ENCODE measurements at regions not wholly inside any gene's neighbourhood (a gene's known extent, or its start where the extent isn't known, plus 50 kb on each side); places are given as distances from the start of the nearest gene placed in this dataset.

- ATAC-seq = no peak
Observed at GRCh38 chr21:35840949-35841348, 219.4 kb downstream of the SETD4 start.

DNA sequence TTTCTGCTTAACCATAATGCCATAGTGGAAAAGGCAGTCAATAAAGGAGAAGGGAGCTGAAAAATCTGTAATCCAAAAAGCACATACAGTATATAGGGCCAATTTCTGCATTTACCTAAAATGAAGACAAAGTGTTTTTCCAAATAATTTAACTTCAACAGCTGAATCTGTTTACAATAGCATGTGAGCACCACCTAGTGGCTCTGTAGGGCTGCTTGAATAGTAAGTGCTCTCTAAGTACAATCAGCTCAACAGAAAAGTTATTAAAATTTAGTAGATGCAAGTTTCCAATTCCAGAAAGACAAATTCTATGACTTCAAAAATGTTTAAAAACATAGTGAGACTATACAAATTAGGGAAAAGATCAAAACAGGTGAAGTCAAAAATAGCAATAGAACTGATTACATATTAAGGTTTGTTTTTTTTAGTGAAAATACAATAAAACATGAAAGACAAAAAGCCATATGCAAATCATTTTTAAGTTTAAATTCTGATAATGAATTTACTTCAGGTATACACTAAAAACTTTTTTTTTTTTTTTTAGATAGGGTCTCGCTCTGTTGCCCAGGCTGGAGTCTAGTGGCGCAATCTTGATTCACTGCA, 220.0 kb downstream of the SETD4 start:
- peak; percentile 69 for ATAC-seq

GRCh38 chr21:35838987-35839763, 221.2 kb downstream of the SETD4 start:
- peak; percentile 62 for ATAC-seq

GRCh38 chr21:35838350-35838749, 222.0 kb downstream of the SETD4 start:
- no peak for ATAC-seq

- ATAC-seq = no peak
Observed at GRCh38 chr21:35833991-35834390, 226.3 kb downstream of the SETD4 start.

GRCh38 chr21:35833388-35833787, 226.9 kb downstream of the SETD4 start:
- no peak for ATAC-seq

DNA sequence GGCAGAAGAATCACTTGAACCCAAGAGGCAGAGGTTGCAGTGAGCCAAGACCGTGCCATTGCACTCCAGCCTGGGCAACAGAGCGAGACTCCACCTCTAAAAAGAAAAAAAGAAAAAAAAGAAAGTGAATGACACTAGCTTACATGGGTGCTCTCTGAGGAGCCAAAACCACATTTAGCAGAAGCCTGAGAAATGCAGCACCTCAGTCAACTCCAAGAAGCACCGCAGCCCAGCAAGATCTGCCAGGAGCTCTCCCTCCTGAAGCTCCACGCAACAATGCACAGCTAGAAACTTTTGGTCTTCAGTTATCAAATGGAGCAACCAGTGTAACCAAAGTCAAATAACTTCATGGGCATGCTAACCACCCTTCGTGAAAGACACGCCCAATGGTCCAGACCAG, 229.1 kb downstream of the SETD4 start:
- no peak for ATAC-seq

GRCh38 chr21:35829067-35829466, 231.3 kb downstream of the SETD4 start:
- no peak for ATAC-seq

DNA sequence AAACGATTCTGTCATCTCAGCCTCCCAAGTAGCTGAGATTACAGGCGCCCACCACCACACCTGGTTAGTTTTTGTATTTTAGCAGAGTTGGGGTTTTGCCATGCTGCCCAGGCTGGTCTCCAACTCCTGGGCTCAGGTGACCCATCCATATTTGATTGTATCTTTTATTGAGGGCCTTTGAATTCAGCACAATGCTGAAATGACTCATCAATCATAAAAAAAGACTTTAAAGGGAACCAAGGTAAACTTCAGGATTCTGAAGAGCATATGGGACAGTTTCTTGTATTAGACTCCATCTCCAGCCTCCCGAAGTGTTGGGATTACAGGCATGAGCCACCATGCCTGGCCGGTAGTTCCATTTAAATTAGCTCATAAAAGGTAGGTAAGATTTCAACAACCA, 232.2 kb downstream of the SETD4 start:
- no peak for ATAC-seq

DNA sequence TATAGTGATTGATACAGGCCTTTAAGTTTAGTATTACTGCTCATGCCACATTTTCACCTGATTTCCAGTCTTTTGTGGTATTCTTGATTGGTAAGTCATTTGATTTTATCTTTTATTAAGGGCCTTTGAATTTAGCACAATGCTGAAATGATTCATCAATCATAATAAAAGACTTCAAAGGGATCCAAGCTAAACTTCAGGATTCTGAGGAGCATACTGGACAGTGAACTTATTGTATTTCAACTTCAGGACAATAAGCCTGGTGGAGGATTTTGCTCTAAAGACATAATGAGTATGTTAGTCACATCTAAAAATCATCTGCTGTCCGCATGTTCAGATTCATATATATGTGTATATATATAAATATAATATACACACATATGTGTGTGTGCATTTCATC, 233.3 kb downstream of the SETD4 start:
- no peak for ATAC-seq

GRCh38 chr21:35825370-35826353, 234.7 kb downstream of the SETD4 start:
- ATAC-seq = peak; percentile 87

- ATAC-seq = no peak
Observed at GRCh38 chr21:35824136-35824535, 236.2 kb downstream of the SETD4 start.

DNA sequence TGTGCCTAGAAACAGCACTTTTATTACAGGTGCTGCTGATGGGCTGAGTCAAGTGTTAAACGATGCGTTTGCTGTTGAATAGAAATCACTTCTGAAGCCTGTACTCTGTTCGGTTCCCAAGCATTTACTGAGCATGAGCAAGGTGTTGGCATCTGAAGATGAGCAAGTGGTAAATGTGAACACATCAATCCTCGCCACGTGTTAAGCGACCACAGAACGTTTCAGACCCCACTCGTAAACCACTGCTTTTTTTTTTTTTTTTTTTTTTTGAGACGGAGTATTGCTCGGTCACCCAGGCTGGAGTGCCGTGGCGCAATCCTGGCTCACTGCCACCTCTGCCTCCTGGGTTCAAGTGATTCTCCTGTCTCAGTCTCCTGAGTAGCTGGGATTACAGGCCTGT, 241.2 kb downstream of the SETD4 start:
- no peak for ATAC-seq

DNA sequence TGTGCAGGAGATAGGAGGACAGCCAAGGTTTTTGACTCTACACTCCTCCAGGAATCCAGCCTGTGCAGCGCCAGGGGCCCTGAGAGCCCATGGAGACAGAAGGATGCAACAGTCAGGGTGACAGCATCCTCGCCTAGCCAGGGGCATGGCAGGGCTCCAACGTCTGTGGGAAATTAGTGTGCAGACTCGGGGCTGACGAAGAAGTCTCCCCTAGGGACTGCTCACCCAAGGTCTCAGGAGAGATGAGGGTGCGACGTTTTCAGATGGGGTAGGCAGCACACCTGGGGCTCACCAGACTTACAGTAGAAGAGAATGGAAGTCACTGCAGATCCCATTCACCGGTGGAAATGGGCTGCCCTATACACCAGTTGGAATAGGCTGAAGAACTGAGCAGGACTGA, 241.7 kb downstream of the SETD4 start:
- ATAC-seq = no peak

DNA sequence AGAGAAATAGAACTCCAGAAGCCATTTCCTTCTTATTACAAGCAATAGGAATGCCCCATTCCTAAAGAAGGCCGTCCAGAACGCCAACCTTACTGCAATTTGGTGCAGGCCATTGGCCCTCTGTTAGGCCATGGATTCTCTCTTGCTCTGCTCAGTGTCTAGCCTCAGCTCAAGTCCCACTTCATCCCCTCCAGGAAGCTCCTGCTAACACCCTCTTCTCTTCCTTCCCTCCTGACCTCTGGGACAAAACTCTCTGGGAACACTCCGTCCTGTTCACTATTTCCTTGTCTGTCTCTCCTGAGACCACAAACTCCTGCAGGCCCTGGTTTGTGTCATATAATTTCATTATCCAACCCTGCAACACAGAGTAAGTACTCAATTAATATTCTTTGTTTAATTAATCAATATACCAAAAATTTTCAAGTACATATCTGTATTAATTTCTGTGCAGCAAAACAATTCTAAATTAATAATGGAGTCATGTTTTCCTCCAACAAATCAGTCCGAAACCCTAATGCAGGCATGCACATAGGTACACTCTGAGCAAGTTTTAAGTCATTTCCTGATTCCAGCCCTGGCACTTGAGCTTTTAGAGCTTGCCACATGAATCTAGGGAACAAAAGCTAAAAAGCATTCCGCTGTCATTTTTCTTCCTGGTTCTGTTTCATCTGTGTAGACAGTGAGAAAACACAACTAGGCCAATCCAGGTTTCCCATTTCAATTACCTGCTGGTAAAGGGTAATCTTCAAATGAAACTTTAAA, 245.3 kb downstream of the SETD4 start:
- no peak for ATAC-seq

DNA sequence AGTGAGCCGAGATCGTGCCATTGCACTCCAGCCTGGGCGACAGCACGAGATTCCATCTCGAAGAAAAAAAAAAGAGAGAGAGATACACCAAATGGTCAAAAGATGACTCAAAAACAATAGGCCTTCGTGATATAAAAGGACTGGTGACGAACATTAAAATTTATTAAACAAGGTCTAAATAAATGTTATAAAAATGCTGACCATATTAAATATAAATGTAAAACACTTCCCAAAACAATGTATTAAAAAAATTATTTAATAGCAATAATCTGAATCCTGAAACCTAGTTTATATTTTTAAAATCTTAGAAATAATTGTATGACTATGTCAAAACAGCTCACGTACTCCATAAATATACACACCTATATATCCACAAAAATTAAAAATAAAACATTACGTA, 247.6 kb downstream of the SETD4 start:
- no peak for ATAC-seq

GRCh38 chr21:35811191-35811806, 249.0 kb downstream of the SETD4 start:
- no peak for ATAC-seq

- no peak for ATAC-seq
Observed at GRCh38 chr21:35810431-35810970, 249.8 kb downstream of the SETD4 start.

GRCh38 chr21:35801391-35801790, 258.9 kb downstream of the SETD4 start:
- ATAC-seq = peak; percentile 25

DNA sequence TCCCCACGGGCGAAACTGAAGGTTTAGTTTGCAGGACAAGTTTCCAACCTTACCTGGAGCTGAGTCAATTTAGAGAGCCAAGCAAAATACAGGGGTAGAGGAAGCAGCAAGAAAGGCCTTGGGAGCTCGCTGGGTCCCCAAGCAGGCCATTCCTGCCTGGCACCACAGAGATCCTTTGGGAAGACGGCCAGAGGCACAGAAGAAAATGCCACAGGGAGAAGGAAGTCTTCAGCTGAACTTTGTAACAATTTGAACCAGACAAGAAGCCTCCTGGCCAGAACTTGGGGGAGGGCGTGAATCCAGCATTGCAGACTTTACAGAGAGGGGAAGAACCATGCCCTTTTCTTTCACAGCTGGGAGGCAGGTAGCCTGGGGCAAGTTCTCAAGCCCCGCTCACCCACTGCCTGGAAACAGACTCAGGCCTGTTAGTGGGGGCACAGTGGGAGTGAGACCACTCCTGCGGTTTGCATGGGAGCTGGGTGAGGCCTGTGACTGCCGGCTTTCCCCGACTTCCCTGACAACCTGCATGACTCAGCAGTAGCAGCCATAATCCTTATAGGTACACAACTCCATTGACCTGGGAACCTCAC, 259.4 kb downstream of the SETD4 start:
- ATAC-seq = peak; percentile 46

GRCh38 chr21:35796844-35797243, 263.5 kb downstream of the SETD4 start:
- no peak for ATAC-seq

Measured in esophagus mucosa (tissue), 1 donor.